Activated T-helper 1 cell treated with anti-CD3 and anti-CD28 coated beads, Interleukin-12 subunit alpha, Interleukin-12 subunit beta, Interleukin-2, Interleukin-4 antibody, amounts not matched to agents 30 ng/mL and 10 ng/mL and 1 ng/mL, durations not matched to agents 14 hours and 24 hours and 36 hours (primary cell): ENCODE measurements at regions not wholly inside any gene's neighbourhood (a gene's known extent, or its start where the extent isn't known, plus 50 kb on each side); places are given as distances from the start of the nearest gene placed in this dataset.

ENCODE experiments used
- DNase-seq: peaks from one replicate; pipeline ENCODE4 v3.0.0; 2021; ENCODE audit warnings: low spot score
- H3K27ac Mint-ChIP-seq: one replicate; pipeline ENCODE4 v1.8.0; 2021; ENCODE audit warnings: mild to moderate bottlenecking, mixed read lengths
- H3K27me3 Mint-ChIP-seq: one replicate; pipeline ENCODE4 v1.8.0; 2022; ENCODE audit warnings: mild to moderate bottlenecking, moderate library complexity, mixed read lengths; ENCODE audit not compliant: insufficient read depth
- H3K36me3 Mint-ChIP-seq: one replicate; pipeline ENCODE4 v1.8.0; 2021; ENCODE audit warnings: low read depth, mixed read lengths
- H3K4me1 Mint-ChIP-seq: one replicate; pipeline ENCODE4 v1.8.0; 2021; ENCODE audit warnings: low read depth, mixed read lengths
- H3K4me3 Mint-ChIP-seq: one replicate; pipeline ENCODE4 v1.8.0; 2021; ENCODE audit warnings: mild to moderate bottlenecking, moderate library complexity, mixed read lengths
- H3K9me3 Mint-ChIP-seq: one replicate; pipeline ENCODE4 v1.8.0; 2021; ENCODE audit warnings: mixed read lengths
- intact Hi-C: fragments of 100-400 bp; cut with micrococcal nuclease; formaldehyde crosslinking; loops from one replicate; pipeline ENCODE4 v1.15.1; 2024

DNA sequence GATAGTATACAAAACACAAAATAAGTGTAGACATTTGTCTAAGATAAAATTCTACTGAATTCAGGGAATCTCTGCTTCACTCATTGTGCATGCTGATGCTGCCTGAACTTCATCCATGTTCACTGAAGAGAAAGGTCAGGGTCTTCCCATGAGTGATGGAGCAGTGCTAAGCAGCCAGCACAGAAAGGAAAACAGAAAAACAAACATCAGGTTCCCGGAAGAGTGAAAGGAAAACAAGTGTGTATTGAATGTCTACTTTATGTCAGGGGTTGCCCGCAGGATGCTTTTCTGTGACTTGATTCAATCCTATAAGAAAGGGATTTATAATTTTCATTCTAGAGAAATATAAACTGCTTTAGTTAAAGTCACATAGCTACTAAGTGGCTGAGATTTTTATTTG lies 522.4 kb downstream of the RAB28 start:
- intact Hi-C loops, result no loop called here
- H3K27me3 Mint-ChIP-seq, result no peaks in the 10 kb centered on the region
- H3K4me1 Mint-ChIP-seq, result no peaks in the 10 kb centered on the region
- no peak for DNase-seq
- peaks cover 3% of the 10 kb centered on the region for H3K9me3 Mint-ChIP-seq
- no peak overlapping the region for H3K27ac Mint-ChIP-seq
- no peak overlapping the region for H3K4me3 Mint-ChIP-seq
- no peaks in the 10 kb centered on the region for H3K36me3 Mint-ChIP-seq

DNA sequence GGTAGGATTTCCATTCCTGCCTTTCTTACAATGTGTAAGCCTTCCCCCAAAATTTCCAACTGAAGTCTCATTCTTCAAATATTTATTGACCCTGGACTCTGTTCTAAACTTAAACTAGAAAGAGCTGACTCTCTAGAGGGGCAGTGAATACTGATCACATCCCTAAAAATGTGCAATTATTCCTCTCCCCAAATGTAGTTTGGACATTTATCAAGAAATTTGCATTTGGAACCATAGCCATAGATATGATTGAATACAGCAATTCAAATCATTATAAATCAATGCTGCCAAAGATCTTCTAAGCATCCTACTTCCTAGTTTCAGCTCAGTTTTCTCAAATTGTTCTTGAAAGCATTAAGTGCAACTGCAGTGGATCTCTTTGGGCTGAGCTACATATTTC lies 525.7 kb downstream of the RAB28 start:
- Mint-ChIP-seq H3K4me3 (no peak overlapping the region), H3K9me3 (no peaks in the 10 kb centered on the region), H3K27me3 (no peaks in the 10 kb centered on the region), H3K4me1 (no peaks in the 10 kb centered on the region), H3K36me3 (no peaks in the 10 kb centered on the region), H3K27ac (no peak overlapping the region)
- DNase-seq, result no peak
- intact Hi-C loops, result no loop called here

- intact Hi-C loops, result no loop called here
- Mint-ChIP-seq H3K9me3 (no peaks in the 10 kb centered on the region), H3K4me3 (no peak overlapping the region), H3K4me1 (no peaks in the 10 kb centered on the region), H3K36me3 (no peaks in the 10 kb centered on the region), H3K27me3 (no peaks in the 10 kb centered on the region), H3K27ac (no peak overlapping the region)
- DNase-seq, result no peak
Measured at GRCh38 chr4:12957108-12957507, 527.0 kb downstream of the RAB28 start.

- no peaks in the 10 kb centered on the region for H3K36me3 Mint-ChIP-seq
- DNase-seq, result no peak
- intact Hi-C loops, result no loop called here
- H3K27ac Mint-ChIP-seq, result no peak overlapping the region
- H3K27me3 Mint-ChIP-seq, result no peaks in the 10 kb centered on the region
- no peak overlapping the region for H3K4me3 Mint-ChIP-seq
- H3K9me3 Mint-ChIP-seq, result no peaks in the 10 kb centered on the region
- H3K4me1 Mint-ChIP-seq, result no peaks in the 10 kb centered on the region
Measured at GRCh38 chr4:12956026-12956425, 528.1 kb downstream of the RAB28 start.

DNA sequence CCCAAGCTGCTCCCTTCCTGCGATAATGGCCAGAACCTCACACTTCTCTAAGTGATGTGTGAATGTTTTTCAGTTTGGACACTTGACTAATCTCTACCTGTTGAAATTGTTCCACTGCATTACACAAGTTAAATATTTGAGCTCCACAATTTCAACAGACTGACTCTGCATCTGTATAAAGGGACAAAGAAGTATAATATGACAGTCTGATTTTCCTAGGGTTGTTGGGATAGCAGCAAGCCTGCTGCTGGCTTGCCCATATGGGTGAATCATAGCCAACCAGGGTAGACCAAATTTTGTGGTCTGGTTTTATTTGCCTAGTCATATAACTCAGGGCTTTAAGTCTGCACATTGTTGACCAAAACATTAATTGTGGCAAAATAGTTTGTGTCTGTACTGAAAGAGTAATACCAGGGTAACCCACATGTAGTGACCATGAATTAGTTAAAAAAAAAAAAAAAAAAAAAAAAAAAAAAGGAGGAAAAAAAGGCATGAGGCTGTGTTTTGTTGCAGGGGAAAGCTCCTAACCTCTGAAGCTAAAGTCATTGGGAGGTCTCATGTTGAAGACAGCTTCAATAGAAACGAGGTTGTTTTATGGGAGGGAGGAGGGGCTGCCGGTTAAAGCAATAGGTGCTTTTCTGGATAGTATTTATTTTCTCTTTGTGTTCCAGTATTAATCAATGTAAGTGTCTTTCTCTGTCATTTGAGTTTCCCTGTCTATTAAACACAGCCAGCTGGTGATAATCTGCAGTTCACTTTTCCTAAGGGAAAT lies 534.2 kb downstream of the RAB28 start:
- H3K9me3 Mint-ChIP-seq, result no peaks in the 10 kb centered on the region
- H3K27ac Mint-ChIP-seq, result no peak overlapping the region
- intact Hi-C loops, result no loop called here
- H3K36me3 Mint-ChIP-seq, result no peaks in the 10 kb centered on the region
- H3K4me1 Mint-ChIP-seq, result no peaks in the 10 kb centered on the region
- DNase-seq, result no peak
- H3K4me3 Mint-ChIP-seq, result no peak overlapping the region
- no peaks in the 10 kb centered on the region for H3K27me3 Mint-ChIP-seq

DNA sequence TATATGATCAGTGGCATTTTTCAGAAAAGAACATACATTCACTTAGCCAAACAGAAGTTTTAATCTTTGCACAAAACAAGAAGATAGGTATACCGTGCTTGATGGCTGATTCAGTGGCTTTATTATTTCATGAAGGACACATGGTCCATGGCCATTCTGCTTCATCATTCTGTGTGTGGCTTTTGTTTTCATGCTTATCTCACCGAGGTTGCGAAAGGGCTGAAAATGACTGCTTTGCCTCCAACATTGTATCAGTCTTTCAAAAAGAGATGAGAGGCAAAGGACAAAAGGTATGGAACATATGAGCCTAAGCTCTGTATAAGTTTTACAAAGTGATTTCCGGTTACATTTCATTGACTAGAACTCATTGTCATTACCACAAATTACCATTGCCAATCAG lies 541.1 kb downstream of the RAB28 start:
- H3K36me3 Mint-ChIP-seq, result no peaks in the 10 kb centered on the region
- intact Hi-C loops, result no loop called here
- no peaks in the 10 kb centered on the region for H3K9me3 Mint-ChIP-seq
- no peaks in the 10 kb centered on the region for H3K27me3 Mint-ChIP-seq
- H3K4me1 Mint-ChIP-seq, result no peaks in the 10 kb centered on the region
- H3K4me3 Mint-ChIP-seq, result no peak overlapping the region
- DNase-seq, result no peak
- no peak overlapping the region for H3K27ac Mint-ChIP-seq

DNA sequence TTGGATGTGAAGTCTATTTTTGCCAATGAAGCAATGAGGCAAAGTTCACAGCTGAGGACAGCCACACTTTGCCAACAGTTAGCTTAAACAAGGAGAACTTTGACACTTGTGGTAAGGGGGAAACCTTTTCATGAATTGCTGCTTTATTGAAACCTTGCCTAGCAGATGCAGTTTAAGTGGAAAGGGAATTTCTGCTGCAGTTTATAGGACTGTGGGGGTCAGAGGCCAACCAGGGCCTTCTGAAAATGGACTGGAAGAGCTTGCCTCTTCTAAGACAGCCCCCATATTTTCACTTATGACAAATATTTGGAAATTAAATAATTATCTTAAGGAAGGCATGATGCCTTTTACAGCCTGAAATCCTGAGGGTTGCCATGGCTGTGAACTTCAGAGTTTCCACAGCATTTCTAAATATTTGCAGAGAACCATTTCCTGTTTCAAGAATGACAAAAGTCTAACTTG lies 550.3 kb downstream of the RAB28 start:
- H3K27me3 Mint-ChIP-seq, result no peaks in the 10 kb centered on the region
- intact Hi-C loops, result no loop called here
- no peak for DNase-seq
- no peaks in the 10 kb centered on the region for H3K4me1 Mint-ChIP-seq
- H3K27ac Mint-ChIP-seq, result no peak overlapping the region
- no peak overlapping the region for H3K4me3 Mint-ChIP-seq
- no peaks in the 10 kb centered on the region for H3K9me3 Mint-ChIP-seq
- no peaks in the 10 kb centered on the region for H3K36me3 Mint-ChIP-seq

GRCh38 chr4:12932203-12932788 lies 551.8 kb downstream of the RAB28 start:
- no peaks in the 10 kb centered on the region for H3K9me3 Mint-ChIP-seq
- H3K27ac Mint-ChIP-seq, result no peak overlapping the region
- H3K4me1 Mint-ChIP-seq, result no peaks in the 10 kb centered on the region
- intact Hi-C loops, result no loop called here
- DNase-seq, result no peak
- no peak overlapping the region for H3K4me3 Mint-ChIP-seq
- no peaks in the 10 kb centered on the region for H3K27me3 Mint-ChIP-seq
- no peaks in the 10 kb centered on the region for H3K36me3 Mint-ChIP-seq

- Mint-ChIP-seq H3K36me3 (no peaks in the 10 kb centered on the region), H3K27me3 (no peaks in the 10 kb centered on the region), H3K9me3 (no peaks in the 10 kb centered on the region), H3K4me3 (no peak overlapping the region), H3K4me1 (no peaks in the 10 kb centered on the region), H3K27ac (no peak overlapping the region)
- DNase-seq, result no peak
- intact Hi-C loops, result no loop called here
Measured at GRCh38 chr4:12929784-12930183, 554.4 kb downstream of the RAB28 start.

- intact Hi-C loops, result no loop called here
- no peak overlapping the region for H3K27ac Mint-ChIP-seq
- H3K9me3 Mint-ChIP-seq, result no peaks in the 10 kb centered on the region
- H3K36me3 Mint-ChIP-seq, result no peaks in the 10 kb centered on the region
- no peaks in the 10 kb centered on the region for H3K27me3 Mint-ChIP-seq
- no peak overlapping the region for H3K4me3 Mint-ChIP-seq
- H3K4me1 Mint-ChIP-seq, result no peaks in the 10 kb centered on the region
- DNase-seq, result no peak
Measured at GRCh38 chr4:12928751-12929150, 555.4 kb downstream of the RAB28 start.

DNA sequence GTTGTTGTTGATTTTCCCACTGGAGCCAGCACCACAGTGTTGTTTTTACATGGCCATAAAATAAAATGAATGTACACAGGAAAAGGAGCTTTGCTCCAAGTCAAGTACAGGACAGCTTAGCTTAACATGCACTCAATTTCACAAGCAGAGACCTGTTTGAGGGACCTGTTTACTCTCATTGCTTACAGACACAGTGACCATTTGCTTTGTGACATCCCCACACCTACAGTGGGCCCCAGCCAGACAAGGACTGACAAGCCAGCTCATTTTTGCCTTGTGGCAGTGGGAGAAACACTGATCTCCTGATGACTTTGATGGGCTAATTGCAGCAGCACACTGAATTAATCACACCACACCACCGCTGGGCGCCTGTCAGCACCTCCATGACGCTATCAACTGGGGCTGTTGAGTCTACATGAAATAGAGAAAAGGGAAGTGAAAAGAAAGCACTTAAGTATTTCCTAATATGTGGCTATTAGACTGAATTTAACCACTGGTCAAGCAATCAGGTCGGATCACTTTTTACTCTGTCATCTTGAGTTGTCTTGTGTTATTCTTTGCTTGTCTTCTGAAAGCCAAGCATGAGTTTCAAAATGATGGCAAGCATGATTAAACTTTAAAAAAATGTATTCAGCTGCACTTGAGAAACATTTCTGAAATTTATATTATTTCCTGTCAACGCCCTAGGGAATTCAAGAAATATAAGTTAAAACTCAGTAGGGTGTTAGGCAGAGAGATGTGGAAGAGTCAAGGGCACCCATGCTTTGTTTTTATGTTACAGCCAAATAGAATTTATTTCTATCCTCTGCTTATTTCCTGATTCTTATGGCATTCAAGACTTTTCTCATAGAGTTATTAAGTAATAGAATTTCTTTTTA lies 557.7 kb downstream of the RAB28 start:
- intact Hi-C loops, result no loop called here
- no peak for DNase-seq
- no peak overlapping the region for H3K27ac Mint-ChIP-seq

DNA sequence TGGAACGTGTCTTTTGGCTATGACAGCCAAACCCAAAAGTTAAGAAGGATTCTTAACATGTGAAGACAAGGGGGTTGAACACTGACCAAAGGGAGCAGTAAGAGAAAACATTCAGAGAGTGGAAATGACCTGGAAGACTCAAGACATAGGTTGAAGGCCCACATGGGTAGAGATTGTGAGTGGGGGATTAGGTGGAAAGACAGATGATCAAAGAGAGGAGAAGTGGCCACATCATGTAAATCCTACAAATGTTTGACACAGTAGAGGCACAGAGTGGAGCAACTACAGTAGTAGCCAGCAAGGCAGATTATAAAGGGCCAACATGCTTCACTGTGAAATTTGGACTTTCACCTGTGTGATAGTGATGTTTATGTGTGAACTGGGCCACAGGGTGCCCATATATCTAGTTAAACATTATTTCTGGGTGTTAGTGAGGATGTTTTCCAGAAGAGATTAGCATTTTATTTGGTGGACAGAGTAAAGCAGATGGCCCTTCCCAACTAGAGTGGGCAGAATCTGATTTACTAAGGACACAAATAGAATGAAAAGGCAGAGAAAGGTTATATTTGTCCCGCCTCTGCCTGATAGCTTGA lies 559.3 kb downstream of the RAB28 start:
- no peak for DNase-seq
- Mint-ChIP-seq H3K27ac (no peak overlapping the region), H3K27me3 (no peaks in the 10 kb centered on the region), H3K4me1 (no peaks in the 10 kb centered on the region), H3K36me3 (no peaks in the 10 kb centered on the region), H3K4me3 (no peak overlapping the region), H3K9me3 (no peaks in the 10 kb centered on the region)
- intact Hi-C loops, result no loop called here

More for the DNA sequence above, 557.7 kb downstream of the RAB28 start:
- no peaks in the 10 kb centered on the region for H3K9me3 Mint-ChIP-seq
- H3K4me1 Mint-ChIP-seq, result no peaks in the 10 kb centered on the region
- H3K4me3 Mint-ChIP-seq, result no peak overlapping the region
- no peaks in the 10 kb centered on the region for H3K36me3 Mint-ChIP-seq
- no peaks in the 10 kb centered on the region for H3K27me3 Mint-ChIP-seq

DNA sequence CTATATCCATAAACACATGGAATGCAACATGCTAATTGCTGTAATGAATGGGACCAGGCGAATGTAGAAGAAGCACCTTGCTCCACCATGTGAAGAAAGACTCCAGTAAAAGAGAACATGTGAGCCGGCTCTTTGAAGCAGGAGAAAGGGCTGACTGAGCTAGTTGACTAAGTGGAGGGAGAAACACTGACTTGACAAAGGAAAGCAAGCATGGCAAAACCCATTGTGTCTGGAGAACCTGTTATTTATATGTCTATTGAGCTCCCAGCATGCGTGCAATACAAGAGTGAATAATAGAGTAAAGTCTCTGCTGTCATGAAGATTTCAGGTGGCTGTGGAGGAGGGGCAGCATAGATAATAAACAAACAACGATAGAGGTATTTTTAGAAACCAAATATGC lies 559.9 kb downstream of the RAB28 start:
- no peak for DNase-seq
- Mint-ChIP-seq H3K27ac (no peak overlapping the region), H3K4me1 (no peaks in the 10 kb centered on the region), H3K36me3 (no peaks in the 10 kb centered on the region), H3K9me3 (no peaks in the 10 kb centered on the region), H3K27me3 (no peaks in the 10 kb centered on the region), H3K4me3 (no peak overlapping the region)
- intact Hi-C loops, result no loop called here
